H1 (cell line): ENCODE measurements at regions not wholly inside any gene's neighbourhood (a gene's known extent, or its start where the extent isn't known, plus 50 kb on each side); places are given as distances from the start of the nearest gene placed in this dataset.

Experiments
- ASH2L ChIP-seq: fragments of 200-600, 300-600 bp; sonication (generic); IDR thresholded peaks from one replicate; pipeline ENCODE4 v1.7.1; 2017; ENCODE audit warnings: low read length
- BACH1 ChIP-seq: IDR thresholded peaks from 2 replicates; pipeline ENCODE4 v1.6.1; 2012; ENCODE audit warnings: low read length, improper control_type of control experiment
- BCL11A ChIP-seq, 2 experiments: IDR thresholded peaks; one replicate each; pipeline ENCODE4 v1.6.1; 2011; ENCODE audit warnings: low read depth in 2 of 2, low read length in 2 of 2, mild to moderate bottlenecking in 2 of 2
- CEBPB ChIP-seq: IDR thresholded peaks from 2 replicates; pipeline ENCODE4 v1.6.1; 2012; ENCODE audit warnings: low read depth, low read length
- CTBP2 ChIP-seq: IDR thresholded peaks from 2 replicates; pipeline ENCODE4 v1.7.0; 2011; ENCODE audit warnings: borderline replicate concordance, mild to moderate bottlenecking, moderate library complexity, mixed read lengths, low read length; ENCODE audit not compliant: insufficient read depth, insufficient read length
- HDAC2 ChIP-seq, 2 experiments: fragments of 300-600 bp in 1 of 2; sonication (generic) in 1 of 2; IDR thresholded peaks; 2 replicates each; pipeline ENCODE4 v1.6.1; 2011 to 2012; ENCODE audit warnings: low read depth in 2 of 2, low read length in 2 of 2, mild to moderate bottlenecking in 2 of 2, moderate library complexity in 2 of 2, borderline replicate concordance in 1 of 2, inconsistent platforms in 1 of 2
- HDAC6 ChIP-seq: IDR thresholded peaks from one replicate; pipeline ENCODE4 v1.7.1; 2012; ENCODE audit warnings: low read depth, mild to moderate bottlenecking, inconsistent platforms, low read length, moderate library complexity
- KDM4A ChIP-seq: IDR thresholded peaks from one replicate; pipeline ENCODE4 v1.7.1; 2012; ENCODE audit warnings: low read depth, mild to moderate bottlenecking, moderate library complexity, low read length, inconsistent platforms; ENCODE audit not compliant: severe bottlenecking
- MAFK ChIP-seq: IDR thresholded peaks from 2 replicates; pipeline ENCODE4 v1.6.1; 2012; ENCODE audit warnings: low read depth, mild to moderate bottlenecking, improper control_type of control experiment, low read length
- NRF1 ChIP-seq: IDR thresholded peaks from 2 replicates; pipeline ENCODE4 v1.6.1; 2011; ENCODE audit warnings: mild to moderate bottlenecking, low read depth, low read length, improper control_type of control experiment
- POLR2A ChIP-seq, 2 experiments: IDR thresholded peaks; 1 replicate in 1 of 2; 2 replicates in 1 of 2; pipeline ENCODE4 v1.6.1; 2011; ENCODE audit warnings: low read depth in 2 of 2, low read length in 2 of 2, mild to moderate bottlenecking in 2 of 2; ENCODE audit errors: control extremely low read depth in 1 of 2
- POLR2AphosphoS5 ChIP-seq: IDR thresholded peaks from 2 replicates; pipeline ENCODE4 v1.6.1; 2011; ENCODE audit warnings: low read depth, low read length
- POU5F1 ChIP-seq: IDR thresholded peaks from 2 replicates; pipeline ENCODE4 v1.6.1; 2011; ENCODE audit warnings: low read depth, mild to moderate bottlenecking, low read length, moderate library complexity
- SIRT6 ChIP-seq: IDR thresholded peaks from one replicate; pipeline ENCODE4 v1.7.1; 2012; ENCODE audit warnings: low read length, inconsistent platforms
- SIX5 ChIP-seq: IDR thresholded peaks from 2 replicates; pipeline ENCODE4 v1.6.1; 2011; ENCODE audit warnings: mild to moderate bottlenecking, low read depth, low read length
- SP1 ChIP-seq: IDR thresholded peaks from 2 replicates; pipeline ENCODE4 v1.6.1; 2011; ENCODE audit warnings: low read depth, low read length
- SUZ12 ChIP-seq: fragments of 200-600 bp; sonication (generic); IDR thresholded peaks from 2 replicates; pipeline ENCODE4 v1.6.1; 2012; ENCODE audit warnings: mild to moderate bottlenecking, inconsistent platforms, low read length, moderate library complexity, mixed read lengths
- TAF7 ChIP-seq: optimal IDR thresholded peaks from 2 replicates; pipeline ENCODE3; 2011; ENCODE audit warnings: low read depth, mild to moderate bottlenecking, inconsistent platforms, low read length, moderate library complexity, borderline replicate concordance
- TBP ChIP-seq: IDR thresholded peaks from 2 replicates; pipeline ENCODE4 v1.6.1; 2011; ENCODE audit warnings: low read depth, low read length, improper control_type of control experiment
- TCF12 ChIP-seq: IDR thresholded peaks from 2 replicates; pipeline ENCODE4 v1.6.1; 2011; ENCODE audit warnings: low read depth, mild to moderate bottlenecking, low read length
- TEAD4 ChIP-seq: IDR thresholded peaks from 2 replicates; pipeline ENCODE4 v1.6.1; 2012; ENCODE audit warnings: low read depth, low read length, inconsistent platforms, mixed read lengths
- ZNF274 ChIP-seq: IDR thresholded peaks from 2 replicates; pipeline ENCODE4 v1.7.0; 2012; ENCODE audit warnings: low read length, borderline replicate concordance; ENCODE audit errors: extremely low read depth
- TF ChIP-seq, protein P1 (sequence below): IDR thresholded peaks from 2 replicates; pipeline ENCODE4 v1.6.1; 2011; ENCODE audit warnings: low read length, improper control_type of control experiment
- TF ChIP-seq, protein P2 (sequence below): IDR thresholded peaks from 2 replicates; pipeline ENCODE4 v1.6.1; 2011; ENCODE audit warnings: low read depth, mild to moderate bottlenecking, low read length; ENCODE audit not compliant: insufficient read depth

DNA sequence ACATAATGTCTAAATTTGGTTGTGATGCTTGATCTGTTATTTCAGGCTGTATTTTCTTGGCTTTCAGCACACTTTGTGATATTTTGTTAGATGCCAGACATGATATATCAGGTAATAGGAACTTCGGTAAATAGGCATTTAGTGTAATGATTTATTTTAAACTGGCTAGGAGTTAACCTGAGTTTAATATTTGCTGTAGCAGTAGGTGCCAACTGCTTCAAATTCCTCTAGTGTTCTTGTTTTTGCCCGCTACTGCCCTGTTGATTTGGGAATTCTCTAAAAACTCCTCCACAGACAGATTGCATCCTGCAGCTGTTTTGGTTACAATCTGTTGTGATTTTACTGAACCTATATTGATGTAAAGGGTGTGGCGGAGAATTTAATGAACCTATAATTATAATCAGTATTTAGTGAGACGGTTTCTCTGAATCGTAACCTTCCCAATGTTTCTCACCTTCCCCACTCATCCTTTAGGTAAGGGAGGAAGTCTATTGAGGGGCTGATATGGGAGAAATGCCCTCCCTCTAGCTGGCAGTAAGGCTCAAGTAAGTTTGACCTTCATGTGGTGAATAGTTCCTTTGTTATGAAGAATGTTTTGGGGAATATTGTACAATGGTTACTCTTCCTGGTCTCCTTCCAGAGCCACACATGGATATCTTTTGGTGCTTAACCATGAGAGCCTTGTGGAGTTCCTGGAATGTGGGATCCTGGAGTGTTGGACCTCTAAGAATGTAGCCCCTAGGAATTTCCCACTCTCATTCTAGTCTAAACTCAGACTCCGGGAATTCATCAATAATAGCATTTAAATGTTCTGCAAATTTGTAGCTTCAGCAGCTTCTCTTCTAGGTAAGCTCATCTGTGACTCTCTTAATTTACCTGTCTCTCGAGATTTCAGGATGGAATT is 634.1 kb downstream of the FSCB start (continued):
- TF ChIP-seq TAF7 (no peak), SIX5 (no peak), ASH2L (peak; percentile 2), SUZ12 (no peak), POU5F1 (no peak), BACH1 (no peak), MAFK (no peak), POLR2AphosphoS5 (no peak), BCL11A (IDR thresholded peaks at IDR 0.05; ENCODE audit: low read depth in 2 of 2, low read length in 2 of 2) (peak in 1 of 2 experiments; percentile 46), CEBPB (no peak), SP1 (peak; percentile 72; the same call in 1 of the 2 replicates), CTBP2 (no peak), SIRT6 (no peak), TCF12 (0 out of 2 replicates have a peak, but pooled peaks have one; percentile 60), HDAC2 (IDR thresholded peaks at IDR 0.05; ENCODE audit: borderline replicate concordance in 1 of 2, low read depth in 2 of 2, low read length in 2 of 2) (peak in 1 of 2 experiments; percentile 83; a peak in 1 of 4 replicates), ZNF274 (no peak), TEAD4 (peak; percentile 98), HDAC6 (no peak), TBP (no peak), NRF1 (no peak), KDM4A (no peak), POLR2A (IDR thresholded peaks at IDR 0.05; ENCODE audit: control extremely low read depth in 1 of 2, low read depth in 2 of 2, low read length in 2 of 2) (no peak)
- TF ChIP-seq, protein P1, sequence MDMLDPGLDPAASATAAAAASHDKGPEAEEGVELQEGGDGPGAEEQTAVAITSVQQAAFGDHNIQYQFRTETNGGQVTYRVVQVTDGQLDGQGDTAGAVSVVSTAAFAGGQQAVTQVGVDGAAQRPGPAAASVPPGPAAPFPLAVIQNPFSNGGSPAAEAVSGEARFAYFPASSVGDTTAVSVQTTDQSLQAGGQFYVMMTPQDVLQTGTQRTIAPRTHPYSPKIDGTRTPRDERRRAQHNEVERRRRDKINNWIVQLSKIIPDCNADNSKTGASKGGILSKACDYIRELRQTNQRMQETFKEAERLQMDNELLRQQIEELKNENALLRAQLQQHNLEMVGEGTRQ, result no peak
- TF ChIP-seq, protein P2, sequence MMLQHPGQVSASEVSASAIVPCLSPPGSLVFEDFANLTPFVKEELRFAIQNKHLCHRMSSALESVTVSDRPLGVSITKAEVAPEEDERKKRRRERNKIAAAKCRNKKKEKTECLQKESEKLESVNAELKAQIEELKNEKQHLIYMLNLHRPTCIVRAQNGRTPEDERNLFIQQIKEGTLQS, result no peak
